ENCODE measurements at regions not wholly inside any gene's neighbourhood (a gene's known extent, or its start where the extent isn't known, plus 50 kb on each side); places are given as distances from the start of the nearest gene placed in this dataset.

DNA sequence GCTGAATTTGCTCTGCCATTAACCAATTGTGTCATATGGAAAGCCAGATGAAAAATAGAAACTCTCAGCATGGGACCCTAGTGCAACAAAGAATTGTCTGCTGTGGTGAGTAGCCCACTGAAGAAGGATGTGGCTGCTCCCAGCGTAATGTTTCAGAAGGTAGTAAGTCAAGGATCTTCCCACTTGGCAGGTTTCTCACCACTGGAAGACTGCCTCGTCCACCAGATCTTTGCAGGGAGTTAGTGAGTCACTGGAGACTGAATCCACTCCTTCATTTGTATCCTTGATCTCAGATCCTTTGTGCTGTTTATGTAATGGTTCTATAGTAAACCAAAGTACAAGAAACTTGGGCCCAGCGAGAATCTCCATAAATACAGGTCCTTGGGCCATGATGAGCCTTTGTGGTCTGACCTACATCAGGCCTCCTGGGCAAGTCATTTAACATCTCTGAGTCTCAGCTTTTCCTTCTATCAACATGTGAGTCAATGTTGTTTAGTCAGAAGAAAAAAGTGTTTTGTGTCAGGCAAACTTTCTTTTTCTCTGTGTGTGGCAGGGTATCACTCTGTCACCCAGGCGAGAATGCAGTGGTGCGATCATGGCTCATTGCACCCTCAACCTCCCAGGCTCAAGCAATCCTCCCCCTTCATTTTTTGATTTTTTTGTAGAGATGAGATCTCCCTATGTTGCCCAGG is 78.0 kb upstream of the CCDC160 start:
- TF ChIP-seq, protein P1, sequence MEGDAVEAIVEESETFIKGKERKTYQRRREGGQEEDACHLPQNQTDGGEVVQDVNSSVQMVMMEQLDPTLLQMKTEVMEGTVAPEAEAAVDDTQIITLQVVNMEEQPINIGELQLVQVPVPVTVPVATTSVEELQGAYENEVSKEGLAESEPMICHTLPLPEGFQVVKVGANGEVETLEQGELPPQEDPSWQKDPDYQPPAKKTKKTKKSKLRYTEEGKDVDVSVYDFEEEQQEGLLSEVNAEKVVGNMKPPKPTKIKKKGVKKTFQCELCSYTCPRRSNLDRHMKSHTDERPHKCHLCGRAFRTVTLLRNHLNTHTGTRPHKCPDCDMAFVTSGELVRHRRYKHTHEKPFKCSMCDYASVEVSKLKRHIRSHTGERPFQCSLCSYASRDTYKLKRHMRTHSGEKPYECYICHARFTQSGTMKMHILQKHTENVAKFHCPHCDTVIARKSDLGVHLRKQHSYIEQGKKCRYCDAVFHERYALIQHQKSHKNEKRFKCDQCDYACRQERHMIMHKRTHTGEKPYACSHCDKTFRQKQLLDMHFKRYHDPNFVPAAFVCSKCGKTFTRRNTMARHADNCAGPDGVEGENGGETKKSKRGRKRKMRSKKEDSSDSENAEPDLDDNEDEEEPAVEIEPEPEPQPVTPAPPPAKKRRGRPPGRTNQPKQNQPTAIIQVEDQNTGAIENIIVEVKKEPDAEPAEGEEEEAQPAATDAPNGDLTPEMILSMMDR (IDR thresholded peaks at IDR 0.05): no peak
- no peak for TF ChIP-seq EZH2 (IDR thresholded peaks at IDR 0.05; ENCODE audit: borderline replicate concordance, insufficient read depth, low read depth, low read length, poor library complexity, severe bottlenecking)
